ENCODE measurements at regions not wholly inside any gene's neighbourhood (a gene's known extent, or its start where the extent isn't known, plus 50 kb on each side); places are given as distances from the start of the nearest gene placed in this dataset.

GRCh38 chr7:121570365-121570764 lies 174.3 kb upstream of the FAM3C start:
- H3K9ac ChIP-seq (ENCODE audit: low read depth, low read length, poor library complexity, severe bottlenecking) = no peak overlapping the region
- no peak for TF ChIP-seq EZH2phosphoT487 (IDR thresholded peaks at IDR 0.05; ENCODE audit: borderline replicate concordance)
- TF ChIP-seq, protein P1, sequence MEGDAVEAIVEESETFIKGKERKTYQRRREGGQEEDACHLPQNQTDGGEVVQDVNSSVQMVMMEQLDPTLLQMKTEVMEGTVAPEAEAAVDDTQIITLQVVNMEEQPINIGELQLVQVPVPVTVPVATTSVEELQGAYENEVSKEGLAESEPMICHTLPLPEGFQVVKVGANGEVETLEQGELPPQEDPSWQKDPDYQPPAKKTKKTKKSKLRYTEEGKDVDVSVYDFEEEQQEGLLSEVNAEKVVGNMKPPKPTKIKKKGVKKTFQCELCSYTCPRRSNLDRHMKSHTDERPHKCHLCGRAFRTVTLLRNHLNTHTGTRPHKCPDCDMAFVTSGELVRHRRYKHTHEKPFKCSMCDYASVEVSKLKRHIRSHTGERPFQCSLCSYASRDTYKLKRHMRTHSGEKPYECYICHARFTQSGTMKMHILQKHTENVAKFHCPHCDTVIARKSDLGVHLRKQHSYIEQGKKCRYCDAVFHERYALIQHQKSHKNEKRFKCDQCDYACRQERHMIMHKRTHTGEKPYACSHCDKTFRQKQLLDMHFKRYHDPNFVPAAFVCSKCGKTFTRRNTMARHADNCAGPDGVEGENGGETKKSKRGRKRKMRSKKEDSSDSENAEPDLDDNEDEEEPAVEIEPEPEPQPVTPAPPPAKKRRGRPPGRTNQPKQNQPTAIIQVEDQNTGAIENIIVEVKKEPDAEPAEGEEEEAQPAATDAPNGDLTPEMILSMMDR (conservative IDR thresholded peaks at IDR 0.05; ENCODE audit: low read length) = no peak

GRCh38 chr7:121563177-121563576 lies 167.1 kb upstream of the FAM3C start:
- 0 out of 2 replicates have a peak, but pooled peaks cover 3% of the 10 kb centered on the region for H3K9me2 ChIP-seq (replicated peaks; ENCODE audit: low read depth, low read length)
- H3K9me3 ChIP-seq (ENCODE audit: insufficient read depth, low read depth, low read length) = no peaks in the 10 kb centered on the region
- H3K4me1 ChIP-seq (ENCODE audit: insufficient read depth, low read length, poor library complexity, severe bottlenecking) = no peaks in the 10 kb centered on the region
- H4K20me1 ChIP-seq (ENCODE audit: insufficient read depth, low read length, poor library complexity, severe bottlenecking) = no peaks in the 10 kb centered on the region
- no peak overlapping the region for H3K4me3 ChIP-seq (ENCODE audit: low read length, poor library complexity, severe bottlenecking)
- H3K9ac ChIP-seq (ENCODE audit: low read depth, low read length, poor library complexity, severe bottlenecking) = no peak overlapping the region
- H3K79me2 ChIP-seq (ENCODE audit: insufficient read depth, low read length) = no peaks in the 10 kb centered on the region
- H3K4me2 ChIP-seq (ENCODE audit: low read depth, low read length, poor library complexity, severe bottlenecking) = no peak overlapping the region
- H3K36me3 ChIP-seq (ENCODE audit: insufficient read depth, low read length) = no peaks in the 10 kb centered on the region
- H3K27me3 ChIP-seq (ENCODE audit: insufficient read depth, low read length, poor library complexity, severe bottlenecking) = no peaks in the 10 kb centered on the region
- H2AFZ ChIP-seq (ENCODE audit: low read length) = no peak overlapping the region
- TF ChIP-seq, protein P1 (conservative IDR thresholded peaks at IDR 0.05; ENCODE audit: low read length) = no peak
- no peak for TF ChIP-seq EZH2phosphoT487 (IDR thresholded peaks at IDR 0.05; ENCODE audit: borderline replicate concordance)
- no peaks in the 10 kb centered on the region for H3F3A ChIP-seq (ENCODE audit: low read depth)

More at GRCh38 chr7:121570365-121570764, 174.3 kb upstream of the FAM3C start:
- Histone ChIP-seq H3K9me2 (replicated peaks; ENCODE audit: low read depth, low read length) (no peaks in the 10 kb centered on the region), H4K20me1 (ENCODE audit: insufficient read depth, low read length, poor library complexity, severe bottlenecking) (no peaks in the 10 kb centered on the region), H3K27me3 (ENCODE audit: insufficient read depth, low read length, poor library complexity, severe bottlenecking) (no peaks in the 10 kb centered on the region), H3K4me3 (ENCODE audit: low read length, poor library complexity, severe bottlenecking) (no peak overlapping the region), H3K4me2 (ENCODE audit: low read depth, low read length, poor library complexity, severe bottlenecking) (no peak overlapping the region), H2AFZ (ENCODE audit: low read length) (no peak overlapping the region), H3K9me3 (ENCODE audit: insufficient read depth, low read depth, low read length) (no peaks in the 10 kb centered on the region), H3F3A (ENCODE audit: low read depth) (no peaks in the 10 kb centered on the region), H3K36me3 (ENCODE audit: insufficient read depth, low read length) (no peaks in the 10 kb centered on the region), H3K4me1 (ENCODE audit: insufficient read depth, low read length, poor library complexity, severe bottlenecking) (no peaks in the 10 kb centered on the region), H3K79me2 (ENCODE audit: insufficient read depth, low read length) (no peaks in the 10 kb centered on the region)

- Histone ChIP-seq H3K9ac (ENCODE audit: low read depth, low read length, poor library complexity, severe bottlenecking) (no peak overlapping the region), H3K27me3 (ENCODE audit: insufficient read depth, low read length, poor library complexity, severe bottlenecking) (no peaks in the 10 kb centered on the region), H3K4me3 (ENCODE audit: low read length, poor library complexity, severe bottlenecking) (no peak overlapping the region), H3F3A (ENCODE audit: low read depth) (no peaks in the 10 kb centered on the region), H3K4me1 (ENCODE audit: insufficient read depth, low read length, poor library complexity, severe bottlenecking) (no peaks in the 10 kb centered on the region), H4K20me1 (ENCODE audit: insufficient read depth, low read length, poor library complexity, severe bottlenecking) (no peaks in the 10 kb centered on the region), H3K9me3 (ENCODE audit: insufficient read depth, low read depth, low read length) (no peaks in the 10 kb centered on the region), H3K9me2 (replicated peaks; ENCODE audit: low read depth, low read length) (0 out of 2 replicates have a peak, but pooled peaks cover 3% of the 10 kb centered on the region), H2AFZ (ENCODE audit: low read length) (no peak overlapping the region), H3K4me2 (ENCODE audit: low read depth, low read length, poor library complexity, severe bottlenecking) (no peak overlapping the region), H3K79me2 (ENCODE audit: insufficient read depth, low read length) (no peaks in the 10 kb centered on the region), H3K36me3 (ENCODE audit: insufficient read depth, low read length) (no peaks in the 10 kb centered on the region)
- TF ChIP-seq, protein P1 (conservative IDR thresholded peaks at IDR 0.05; ENCODE audit: low read length) = no peak
- no peak for TF ChIP-seq EZH2phosphoT487 (IDR thresholded peaks at IDR 0.05; ENCODE audit: borderline replicate concordance)
These were observed 166.2 kb upstream of the FAM3C start for GRCh38 chr7:121562259-121562658.

Measured in Loucy (cell line).